GM23338 (cell line): ENCODE measurements at regions not wholly inside any gene's neighbourhood (a gene's known extent, or its start where the extent isn't known, plus 50 kb on each side); places are given as distances from the start of the nearest gene placed in this dataset.

Source experiments
- ATAC-seq: fragments of 200-7000 bp; cut with Tn5 transposase; 3 replicates; pipeline ENCODE4 v1.9.1; 2020
- DNase-seq: peaks from one replicate; pipeline ENCODE4 v3.0.0-alpha.2; 2015; ENCODE audit warnings: low spot score
- H2AFZ ChIP-seq: fragments of 200-600 bp; sonication (generic); 2 replicates; pipeline ENCODE4 v1.8.0; 2016; ENCODE audit warnings: antibody characterized with exemption, mild to moderate bottlenecking, moderate library complexity
- H3F3A ChIP-seq: fragments of 200-600 bp; sonication (generic); replicated peaks from 2 replicates; pipeline ENCODE4 v1.8.0; 2017; ENCODE audit warnings: antibody characterized with exemption, mixed run types, low read depth
- H3K27ac ChIP-seq: fragments of 200-600 bp; sonication (generic); 2 replicates; pipeline ENCODE4 v1.6.1; 2016; ENCODE audit warnings: low read depth
- H3K27me3 ChIP-seq: fragments of 200-600 bp; sonication (generic); 2 replicates; pipeline ENCODE4 v1.8.0; 2016; ENCODE audit warnings: mild to moderate bottlenecking, mixed run types, moderate library complexity; ENCODE audit not compliant: insufficient read depth
- H3K36me3 ChIP-seq: fragments of 200-600 bp; sonication (generic); 2 replicates; pipeline ENCODE4 v1.8.0; 2016; ENCODE audit warnings: mild to moderate bottlenecking; ENCODE audit not compliant: insufficient read depth
- H3K4me1 ChIP-seq: fragments of 200-600 bp; sonication (generic); 2 replicates; pipeline ENCODE4 v1.8.0; 2016; ENCODE audit warnings: mild to moderate bottlenecking, moderate library complexity; ENCODE audit not compliant: insufficient read depth
- H3K4me2 ChIP-seq: fragments of 200-600 bp; sonication (generic); 2 replicates; pipeline ENCODE4 v1.7.1; 2017; ENCODE audit warnings: mixed run types
- H3K4me3 ChIP-seq: fragments of 200-600 bp; sonication (generic); 2 replicates; pipeline ENCODE4 v1.6.1; 2016; ENCODE audit warnings: mixed run types
- H3K79me2 ChIP-seq: fragments of 200-600 bp; sonication (generic); replicated peaks from 2 replicates; pipeline ENCODE4 v1.8.0; 2017; ENCODE audit warnings: mild to moderate bottlenecking; ENCODE audit not compliant: insufficient read depth
- H3K9me2 ChIP-seq: fragments of 200-600 bp; sonication (generic); 2 replicates; pipeline ENCODE4 v1.8.0; 2017; ENCODE audit not compliant: insufficient read depth
- H4K20me1 ChIP-seq: fragments of 200-600 bp; sonication (generic); replicated peaks from 2 replicates; pipeline ENCODE4 v1.8.0; 2017; ENCODE audit warnings: mild to moderate bottlenecking; ENCODE audit not compliant: insufficient read depth
- H3K27ac Mint-ChIP-seq: 2 replicates; pipeline ENCODE4 v1.8.0; 2020; ENCODE audit warnings: inconsistent platforms, mild to moderate bottlenecking, moderate library complexity, mixed read lengths
- H3K27me3 Mint-ChIP-seq: 3 replicates; pipeline ENCODE4 v1.8.0; 2022; ENCODE audit warnings: low read depth, mild to moderate bottlenecking, moderate library complexity, mixed read lengths, inconsistent platforms; ENCODE audit not compliant: insufficient read depth, poor library complexity
- H3K36me3 Mint-ChIP-seq: 3 replicates; pipeline ENCODE4 v1.8.0; 2021; ENCODE audit warnings: low read depth, mild to moderate bottlenecking, inconsistent platforms, moderate library complexity, mixed read lengths
- H3K4me1 Mint-ChIP-seq: 3 replicates; pipeline ENCODE4 v1.8.0; 2020; ENCODE audit warnings: mild to moderate bottlenecking, inconsistent platforms, mixed read lengths
- H3K4me3 Mint-ChIP-seq: 3 replicates; pipeline ENCODE4 v1.8.0; 2021; ENCODE audit warnings: moderate library complexity, mild to moderate bottlenecking, inconsistent platforms, mixed read lengths
- H3K9me3 Mint-ChIP-seq: 3 replicates; pipeline ENCODE4 v1.8.0; 2020; ENCODE audit warnings: moderate library complexity, mild to moderate bottlenecking, inconsistent platforms, mixed read lengths
- CREB1 ChIP-seq: fragments of 250-450 bp; sonication (Bioruptor Pico); IDR thresholded peaks from 2 replicates; pipeline ENCODE4 v1.5.0; 2020; ENCODE audit warnings: low read depth, mild to moderate bottlenecking, moderate library complexity
- EZH2 ChIP-seq: fragments of 200-600 bp; sonication (generic); IDR thresholded peaks from one replicate; pipeline ENCODE4 v1.8.0; 2017; ENCODE audit warnings: antibody characterized with exemption, mild to moderate bottlenecking, low read depth; ENCODE audit not compliant: unreplicated experiment
- EZH2phosphoT487 ChIP-seq: fragments of 200-600 bp; sonication (generic); IDR thresholded peaks from one replicate; pipeline ENCODE4 v1.8.1; 2018; ENCODE audit warnings: antibody characterized with exemption; ENCODE audit not compliant: unreplicated experiment
- JUNB ChIP-seq: IDR thresholded peaks from one replicate; pipeline ENCODE4 v1.6.1; 2016; ENCODE audit warnings: antibody characterized with exemption; ENCODE audit not compliant: unreplicated experiment
- NANOG ChIP-seq: IDR thresholded peaks from 2 replicates; pipeline ENCODE4 v1.6.1; 2016; ENCODE audit warnings: antibody characterized with exemption, borderline replicate concordance
- POLR2AphosphoS5 ChIP-seq: IDR thresholded peaks from 2 replicates; pipeline ENCODE4 v1.6.1; 2016; ENCODE audit warnings: antibody characterized with exemption, low read depth
- STAT1 ChIP-seq: IDR thresholded peaks from one replicate; pipeline ENCODE4 v1.6.1; 2016; ENCODE audit warnings: antibody characterized with exemption; ENCODE audit not compliant: unreplicated experiment
- ZNF114 ChIP-seq: fragments of 250-450 bp; sonication (Bioruptor Pico); IDR thresholded peaks from 2 replicates; pipeline ENCODE4 v1.5.0; 2020; ENCODE audit warnings: mild to moderate bottlenecking, moderate library complexity
- ZNF331 ChIP-seq: fragments of 250-450 bp; sonication (Bioruptor Pico); IDR thresholded peaks from 2 replicates; pipeline ENCODE4 v1.5.0; 2020; ENCODE audit warnings: low read depth, mild to moderate bottlenecking, moderate library complexity
- TF ChIP-seq, protein P1 (sequence below): IDR thresholded peaks from 2 replicates; pipeline ENCODE4 v1.6.1; 2016; ENCODE audit warnings: antibody characterized with exemption
- TF ChIP-seq, protein P2 (sequence below): fragments of 250-450 bp; sonication (Bioruptor Pico); IDR thresholded peaks from 2 replicates; pipeline ENCODE4 v1.5.0; 2020; ENCODE audit warnings: mild to moderate bottlenecking, moderate library complexity
- TF ChIP-seq, protein P3 (sequence below): IDR thresholded peaks from one replicate; pipeline ENCODE4 v1.6.1; 2018; ENCODE audit warnings: antibody characterized with exemption; ENCODE audit not compliant: unreplicated experiment
- TF ChIP-seq, protein P4 (sequence below), 2 experiments: fragments of 200-600 bp in 1 of 2; sonication (generic) in 1 of 2; conservative IDR thresholded peaks; 2 replicates each; pipeline versions ENCODE4 v1.5.1 to v1.6.1; 2016 to 2017; ENCODE audit warnings: antibody characterized with exemption in 2 of 2, low read depth in 2 of 2, mild to moderate bottlenecking in 2 of 2, moderate library complexity in 1 of 2

DNA sequence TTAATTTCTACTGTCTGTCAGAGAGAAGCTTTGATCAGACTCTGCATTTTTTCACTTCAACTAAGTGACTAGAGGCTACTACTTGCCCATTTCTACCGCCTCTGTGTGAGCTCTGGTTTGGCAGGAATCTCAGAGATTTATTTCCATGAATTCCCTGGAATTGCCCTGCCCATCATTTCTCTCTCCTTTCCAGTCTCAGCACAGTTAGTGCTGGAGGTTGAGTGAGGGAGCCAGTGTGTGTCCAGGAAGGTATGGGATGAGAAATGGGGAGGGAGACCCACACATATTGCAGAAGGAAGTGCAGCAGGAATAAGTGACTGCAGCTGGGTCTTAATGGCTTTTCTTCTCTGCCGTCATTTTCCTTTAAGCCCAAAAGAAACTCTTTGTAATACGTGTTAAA is 443.1 kb upstream of the ZNF462 start:
- Histone ChIP-seq H3F3A (no peaks in the 10 kb centered on the region), H2AFZ (peak overlapping the region; percentile 95), H3K36me3 (no peaks in the 10 kb centered on the region), H4K20me1 (no peaks in the 10 kb centered on the region), H3K27me3 (no peaks in the 10 kb centered on the region), H3K79me2 (no peaks in the 10 kb centered on the region), H3K4me1 (peaks cover 14% of the 10 kb centered on the region; the same call in 1 of the 2 replicates), H3K4me2 (no peak overlapping the region), H3K27ac (no peak overlapping the region), H3K9me2 (peaks cover 11% of the 10 kb centered on the region; the same call in 1 of the 2 replicates), H3K4me3 (no peak overlapping the region)
- Mint-ChIP-seq H3K9me3 (no peaks in the 10 kb centered on the region), H3K36me3 (no peaks in the 10 kb centered on the region), H3K27ac (no peak overlapping the region), H3K27me3 (no peaks in the 10 kb centered on the region), H3K4me1 (peaks cover 21% of the 10 kb centered on the region), H3K4me3 (no peak overlapping the region)
- TF ChIP-seq STAT1 (no peak), CREB1 (CRISPR knock-in tag) (no peak), ZNF331 (CRISPR knock-in tag) (no peak), EZH2phosphoT487 (no peak), ZNF114 (no peak), JUNB (no peak), POLR2AphosphoS5 (no peak), EZH2 (no peak), NANOG (no peak)
- TF ChIP-seq, protein P1, sequence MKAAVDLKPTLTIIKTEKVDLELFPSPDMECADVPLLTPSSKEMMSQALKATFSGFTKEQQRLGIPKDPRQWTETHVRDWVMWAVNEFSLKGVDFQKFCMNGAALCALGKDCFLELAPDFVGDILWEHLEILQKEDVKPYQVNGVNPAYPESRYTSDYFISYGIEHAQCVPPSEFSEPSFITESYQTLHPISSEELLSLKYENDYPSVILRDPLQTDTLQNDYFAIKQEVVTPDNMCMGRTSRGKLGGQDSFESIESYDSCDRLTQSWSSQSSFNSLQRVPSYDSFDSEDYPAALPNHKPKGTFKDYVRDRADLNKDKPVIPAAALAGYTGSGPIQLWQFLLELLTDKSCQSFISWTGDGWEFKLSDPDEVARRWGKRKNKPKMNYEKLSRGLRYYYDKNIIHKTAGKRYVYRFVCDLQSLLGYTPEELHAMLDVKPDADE: no peak
- TF ChIP-seq, protein P2, sequence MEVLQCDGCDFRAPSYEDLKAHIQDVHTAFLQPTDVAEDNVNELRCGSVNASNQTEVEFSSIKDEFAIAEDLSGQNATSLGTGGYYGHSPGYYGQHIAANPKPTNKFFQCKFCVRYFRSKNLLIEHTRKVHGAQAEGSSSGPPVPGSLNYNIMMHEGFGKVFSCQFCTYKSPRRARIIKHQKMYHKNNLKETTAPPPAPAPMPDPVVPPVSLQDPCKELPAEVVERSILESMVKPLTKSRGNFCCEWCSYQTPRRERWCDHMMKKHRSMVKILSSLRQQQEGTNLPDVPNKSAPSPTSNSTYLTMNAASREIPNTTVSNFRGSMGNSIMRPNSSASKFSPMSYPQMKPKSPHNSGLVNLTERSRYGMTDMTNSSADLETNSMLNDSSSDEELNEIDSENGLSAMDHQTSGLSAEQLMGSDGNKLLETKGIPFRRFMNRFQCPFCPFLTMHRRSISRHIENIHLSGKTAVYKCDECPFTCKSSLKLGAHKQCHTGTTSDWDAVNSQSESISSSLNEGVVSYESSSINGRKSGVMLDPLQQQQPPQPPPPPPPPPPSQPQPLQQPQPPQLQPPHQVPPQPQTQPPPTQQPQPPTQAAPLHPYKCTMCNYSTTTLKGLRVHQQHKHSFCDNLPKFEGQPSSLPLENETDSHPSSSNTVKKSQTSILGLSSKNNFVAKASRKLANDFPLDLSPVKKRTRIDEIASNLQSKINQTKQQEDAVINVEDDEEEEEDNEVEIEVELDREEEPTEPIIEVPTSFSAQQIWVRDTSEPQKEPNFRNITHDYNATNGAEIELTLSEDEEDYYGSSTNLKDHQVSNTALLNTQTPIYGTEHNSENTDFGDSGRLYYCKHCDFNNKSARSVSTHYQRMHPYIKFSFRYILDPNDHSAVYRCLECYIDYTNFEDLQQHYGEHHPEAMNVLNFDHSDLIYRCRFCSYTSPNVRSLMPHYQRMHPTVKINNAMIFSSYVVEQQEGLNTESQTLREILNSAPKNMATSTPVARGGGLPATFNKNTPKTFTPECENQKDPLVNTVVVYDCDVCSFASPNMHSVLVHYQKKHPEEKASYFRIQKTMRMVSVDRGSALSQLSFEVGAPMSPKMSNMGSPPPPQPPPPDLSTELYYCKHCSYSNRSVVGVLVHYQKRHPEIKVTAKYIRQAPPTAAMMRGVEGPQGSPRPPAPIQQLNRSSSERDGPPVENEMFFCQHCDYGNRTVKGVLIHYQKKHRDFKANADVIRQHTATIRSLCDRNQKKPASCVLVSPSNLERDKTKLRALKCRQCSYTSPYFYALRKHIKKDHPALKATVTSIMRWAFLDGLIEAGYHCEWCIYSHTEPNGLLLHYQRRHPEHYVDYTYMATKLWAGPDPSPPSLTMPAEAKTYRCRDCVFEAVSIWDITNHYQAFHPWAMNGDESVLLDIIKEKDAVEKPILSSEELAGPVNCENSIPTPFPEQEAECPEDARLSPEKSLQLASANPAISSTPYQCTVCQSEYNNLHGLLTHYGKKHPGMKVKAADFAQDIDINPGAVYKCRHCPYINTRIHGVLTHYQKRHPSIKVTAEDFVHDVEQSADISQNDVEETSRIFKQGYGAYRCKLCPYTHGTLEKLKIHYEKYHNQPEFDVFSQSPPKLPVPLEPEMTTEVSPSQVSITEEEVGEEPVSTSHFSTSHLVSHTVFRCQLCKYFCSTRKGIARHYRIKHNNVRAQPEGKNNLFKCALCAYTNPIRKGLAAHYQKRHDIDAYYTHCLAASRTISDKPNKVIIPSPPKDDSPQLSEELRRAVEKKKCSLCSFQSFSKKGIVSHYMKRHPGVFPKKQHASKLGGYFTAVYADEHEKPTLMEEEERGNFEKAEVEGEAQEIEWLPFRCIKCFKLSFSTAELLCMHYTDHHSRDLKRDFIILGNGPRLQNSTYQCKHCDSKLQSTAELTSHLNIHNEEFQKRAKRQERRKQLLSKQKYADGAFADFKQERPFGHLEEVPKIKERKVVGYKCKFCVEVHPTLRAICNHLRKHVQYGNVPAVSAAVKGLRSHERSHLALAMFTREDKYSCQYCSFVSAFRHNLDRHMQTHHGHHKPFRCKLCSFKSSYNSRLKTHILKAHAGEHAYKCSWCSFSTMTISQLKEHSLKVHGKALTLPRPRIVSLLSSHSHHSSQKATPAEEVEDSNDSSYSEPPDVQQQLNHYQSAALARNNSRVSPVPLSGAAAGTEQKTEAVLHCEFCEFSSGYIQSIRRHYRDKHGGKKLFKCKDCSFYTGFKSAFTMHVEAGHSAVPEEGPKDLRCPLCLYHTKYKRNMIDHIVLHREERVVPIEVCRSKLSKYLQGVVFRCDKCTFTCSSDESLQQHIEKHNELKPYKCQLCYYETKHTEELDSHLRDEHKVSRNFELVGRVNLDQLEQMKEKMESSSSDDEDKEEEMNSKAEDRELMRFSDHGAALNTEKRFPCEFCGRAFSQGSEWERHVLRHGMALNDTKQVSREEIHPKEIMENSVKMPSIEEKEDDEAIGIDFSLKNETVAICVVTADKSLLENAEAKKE (CRISPR knock-in tag): no peak
- TF ChIP-seq, protein P3, sequence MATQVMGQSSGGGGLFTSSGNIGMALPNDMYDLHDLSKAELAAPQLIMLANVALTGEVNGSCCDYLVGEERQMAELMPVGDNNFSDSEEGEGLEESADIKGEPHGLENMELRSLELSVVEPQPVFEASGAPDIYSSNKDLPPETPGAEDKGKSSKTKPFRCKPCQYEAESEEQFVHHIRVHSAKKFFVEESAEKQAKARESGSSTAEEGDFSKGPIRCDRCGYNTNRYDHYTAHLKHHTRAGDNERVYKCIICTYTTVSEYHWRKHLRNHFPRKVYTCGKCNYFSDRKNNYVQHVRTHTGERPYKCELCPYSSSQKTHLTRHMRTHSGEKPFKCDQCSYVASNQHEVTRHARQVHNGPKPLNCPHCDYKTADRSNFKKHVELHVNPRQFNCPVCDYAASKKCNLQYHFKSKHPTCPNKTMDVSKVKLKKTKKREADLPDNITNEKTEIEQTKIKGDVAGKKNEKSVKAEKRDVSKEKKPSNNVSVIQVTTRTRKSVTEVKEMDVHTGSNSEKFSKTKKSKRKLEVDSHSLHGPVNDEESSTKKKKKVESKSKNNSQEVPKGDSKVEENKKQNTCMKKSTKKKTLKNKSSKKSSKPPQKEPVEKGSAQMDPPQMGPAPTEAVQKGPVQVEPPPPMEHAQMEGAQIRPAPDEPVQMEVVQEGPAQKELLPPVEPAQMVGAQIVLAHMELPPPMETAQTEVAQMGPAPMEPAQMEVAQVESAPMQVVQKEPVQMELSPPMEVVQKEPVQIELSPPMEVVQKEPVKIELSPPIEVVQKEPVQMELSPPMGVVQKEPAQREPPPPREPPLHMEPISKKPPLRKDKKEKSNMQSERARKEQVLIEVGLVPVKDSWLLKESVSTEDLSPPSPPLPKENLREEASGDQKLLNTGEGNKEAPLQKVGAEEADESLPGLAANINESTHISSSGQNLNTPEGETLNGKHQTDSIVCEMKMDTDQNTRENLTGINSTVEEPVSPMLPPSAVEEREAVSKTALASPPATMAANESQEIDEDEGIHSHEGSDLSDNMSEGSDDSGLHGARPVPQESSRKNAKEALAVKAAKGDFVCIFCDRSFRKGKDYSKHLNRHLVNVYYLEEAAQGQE: no peak
- TF ChIP-seq, protein P4, sequence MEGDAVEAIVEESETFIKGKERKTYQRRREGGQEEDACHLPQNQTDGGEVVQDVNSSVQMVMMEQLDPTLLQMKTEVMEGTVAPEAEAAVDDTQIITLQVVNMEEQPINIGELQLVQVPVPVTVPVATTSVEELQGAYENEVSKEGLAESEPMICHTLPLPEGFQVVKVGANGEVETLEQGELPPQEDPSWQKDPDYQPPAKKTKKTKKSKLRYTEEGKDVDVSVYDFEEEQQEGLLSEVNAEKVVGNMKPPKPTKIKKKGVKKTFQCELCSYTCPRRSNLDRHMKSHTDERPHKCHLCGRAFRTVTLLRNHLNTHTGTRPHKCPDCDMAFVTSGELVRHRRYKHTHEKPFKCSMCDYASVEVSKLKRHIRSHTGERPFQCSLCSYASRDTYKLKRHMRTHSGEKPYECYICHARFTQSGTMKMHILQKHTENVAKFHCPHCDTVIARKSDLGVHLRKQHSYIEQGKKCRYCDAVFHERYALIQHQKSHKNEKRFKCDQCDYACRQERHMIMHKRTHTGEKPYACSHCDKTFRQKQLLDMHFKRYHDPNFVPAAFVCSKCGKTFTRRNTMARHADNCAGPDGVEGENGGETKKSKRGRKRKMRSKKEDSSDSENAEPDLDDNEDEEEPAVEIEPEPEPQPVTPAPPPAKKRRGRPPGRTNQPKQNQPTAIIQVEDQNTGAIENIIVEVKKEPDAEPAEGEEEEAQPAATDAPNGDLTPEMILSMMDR (conservative IDR thresholded peaks at IDR 0.05; ENCODE audit: low read depth in 2 of 2): no peak
- ATAC-seq (no peak), DNase-seq (no peak)
